GM23248 (cell line): ENCODE measurements at regions not wholly inside any gene's neighbourhood (a gene's known extent, or its start where the extent isn't known, plus 50 kb on each side); places are given as distances from the start of the nearest gene placed in this dataset.
"Not testable (repeated sequence)": the region's sequence is repeated elsewhere in the genome, so short reads cannot be mapped to it uniquely, and the experiment has no call there.

Experiments
- EZH2 ChIP-seq: fragments of 200-600 bp; sonication (generic); IDR thresholded peaks from 2 replicates; pipeline ENCODE4 v1.6.1; 2018; ENCODE audit warnings: antibody characterized with exemption, mild to moderate bottlenecking; ENCODE audit not compliant: insufficient read depth, poor library complexity, severe bottlenecking
- EZH2phosphoT487 ChIP-seq: fragments of 200-600 bp; sonication (generic); IDR thresholded peaks from 2 replicates; pipeline ENCODE4 v1.6.1; 2018; ENCODE audit warnings: antibody characterized with exemption, moderate library complexity, mild to moderate bottlenecking, low read depth; ENCODE audit not compliant: insufficient read depth

DNA sequence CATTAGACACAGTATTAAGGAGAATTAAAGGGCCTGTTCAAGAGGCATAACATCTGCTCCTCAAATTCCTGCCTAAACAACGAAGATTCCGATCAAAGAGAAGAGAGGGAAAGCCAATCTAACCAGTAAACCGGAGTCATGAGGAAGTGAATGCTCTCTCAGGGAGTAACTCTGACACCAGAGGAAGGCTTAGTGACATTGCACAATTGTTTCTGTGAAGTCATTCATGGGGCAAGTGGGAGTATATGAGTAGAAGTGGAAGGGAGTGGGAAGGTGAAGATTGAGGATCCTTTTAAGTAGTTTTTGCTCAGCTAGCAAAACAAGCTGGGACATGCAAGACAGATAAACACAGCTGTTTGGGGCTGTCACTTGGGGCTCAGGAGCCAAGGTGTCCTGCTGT lies 136.4 kb upstream of the FAM174A start:
- TF ChIP-seq EZH2phosphoT487, EZH2: not testable (repeated sequence)
